Mammary epithelial cell (primary cell): ENCODE measurements at regions not wholly inside any gene's neighbourhood (a gene's known extent, or its start where the extent isn't known, plus 50 kb on each side); places are given as distances from the start of the nearest gene placed in this dataset.

Source experiments
- EZH2 ChIP-seq: IDR thresholded peaks from 2 replicates; pipeline ENCODE4 v1.6.1; 2012; ENCODE audit warnings: low read length, inconsistent platforms, borderline replicate concordance
- TF ChIP-seq, protein P1 (sequence below), 2 donors: IDR thresholded peaks in 1 of 2; conservative IDR thresholded peaks in 1 of 2; 2 replicates each; pipeline ENCODE4 v1.5.1; 2011 to 2012; ENCODE audit warnings: inconsistent platforms in 2 of 2, low read length in 2 of 2, mild to moderate bottlenecking in 2 of 2, control low read depth in 1 of 2, low read depth in 1 of 2; ENCODE audit not compliant: insufficient read depth in 1 of 2; ENCODE audit errors: extremely low read depth in 1 of 2

GRCh38 chr10:84700668-84701369 lies 372.4 kb downstream of the CCSER2 start:
- TF ChIP-seq, protein P1, sequence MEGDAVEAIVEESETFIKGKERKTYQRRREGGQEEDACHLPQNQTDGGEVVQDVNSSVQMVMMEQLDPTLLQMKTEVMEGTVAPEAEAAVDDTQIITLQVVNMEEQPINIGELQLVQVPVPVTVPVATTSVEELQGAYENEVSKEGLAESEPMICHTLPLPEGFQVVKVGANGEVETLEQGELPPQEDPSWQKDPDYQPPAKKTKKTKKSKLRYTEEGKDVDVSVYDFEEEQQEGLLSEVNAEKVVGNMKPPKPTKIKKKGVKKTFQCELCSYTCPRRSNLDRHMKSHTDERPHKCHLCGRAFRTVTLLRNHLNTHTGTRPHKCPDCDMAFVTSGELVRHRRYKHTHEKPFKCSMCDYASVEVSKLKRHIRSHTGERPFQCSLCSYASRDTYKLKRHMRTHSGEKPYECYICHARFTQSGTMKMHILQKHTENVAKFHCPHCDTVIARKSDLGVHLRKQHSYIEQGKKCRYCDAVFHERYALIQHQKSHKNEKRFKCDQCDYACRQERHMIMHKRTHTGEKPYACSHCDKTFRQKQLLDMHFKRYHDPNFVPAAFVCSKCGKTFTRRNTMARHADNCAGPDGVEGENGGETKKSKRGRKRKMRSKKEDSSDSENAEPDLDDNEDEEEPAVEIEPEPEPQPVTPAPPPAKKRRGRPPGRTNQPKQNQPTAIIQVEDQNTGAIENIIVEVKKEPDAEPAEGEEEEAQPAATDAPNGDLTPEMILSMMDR (conservative IDR thresholded peaks at IDR 0.05 in 1 of 2, IDR thresholded peaks at IDR 0.05 in 1 of 2; ENCODE audit: extremely low read depth in 1 of 2, insufficient read depth in 1 of 2, low read depth in 1 of 2, low read length in 2 of 2): no peak
- TF ChIP-seq EZH2: no peak
